GM12872 (cell line): ENCODE measurements at regions not wholly inside any gene's neighbourhood (a gene's known extent, or its start where the extent isn't known, plus 50 kb on each side); places are given as distances from the start of the nearest gene placed in this dataset.

Experiments used
- CTCF ChIP-seq: IDR thresholded peaks from 3 replicates; pipeline ENCODE4 v1.5.1; 2011; ENCODE audit warnings: low read depth, mild to moderate bottlenecking, low read length, moderate library complexity; ENCODE audit not compliant: insufficient read depth

- TF ChIP-seq CTCF, result no peak
Measured at GRCh38 chr6:150651808-150652470, 52.3 kb downstream of the PLEKHG1 start.

GRCh38 chr6:150652848-150653613 is 53.3 kb downstream of the PLEKHG1 start:
- TF ChIP-seq CTCF, result no peak

GRCh38 chr6:150654608-150655007 is 54.9 kb downstream of the PLEKHG1 start:
- TF ChIP-seq CTCF, result no peak

- no peak for TF ChIP-seq CTCF
Measured at GRCh38 chr6:150656156-150656555, 56.5 kb downstream of the PLEKHG1 start.

GRCh38 chr6:150658421-150658820 is 58.7 kb downstream of the PLEKHG1 start:
- no peak for TF ChIP-seq CTCF

- TF ChIP-seq CTCF, result no peak
Measured at GRCh38 chr6:150659046-150659763, 59.5 kb downstream of the PLEKHG1 start.
